B cell (primary cell): ENCODE measurements at regions not wholly inside any gene's neighbourhood (a gene's known extent, or its start where the extent isn't known, plus 50 kb on each side); places are given as distances from the start of the nearest gene placed in this dataset.

ENCODE experiments used
- EZH2 ChIP-seq: IDR thresholded peaks from 2 replicates; pipeline ENCODE4 v1.6.1; 2012; ENCODE audit warnings: borderline replicate concordance, low read depth, mild to moderate bottlenecking, moderate library complexity, low read length; ENCODE audit not compliant: insufficient read depth, poor library complexity, severe bottlenecking
- TF ChIP-seq, protein P1 (sequence below): fragments of 200-600 bp; IDR thresholded peaks from one replicate; pipeline ENCODE4 v1.8.0; 2022; ENCODE audit warnings: antibody characterized with exemption, mild to moderate bottlenecking

DNA sequence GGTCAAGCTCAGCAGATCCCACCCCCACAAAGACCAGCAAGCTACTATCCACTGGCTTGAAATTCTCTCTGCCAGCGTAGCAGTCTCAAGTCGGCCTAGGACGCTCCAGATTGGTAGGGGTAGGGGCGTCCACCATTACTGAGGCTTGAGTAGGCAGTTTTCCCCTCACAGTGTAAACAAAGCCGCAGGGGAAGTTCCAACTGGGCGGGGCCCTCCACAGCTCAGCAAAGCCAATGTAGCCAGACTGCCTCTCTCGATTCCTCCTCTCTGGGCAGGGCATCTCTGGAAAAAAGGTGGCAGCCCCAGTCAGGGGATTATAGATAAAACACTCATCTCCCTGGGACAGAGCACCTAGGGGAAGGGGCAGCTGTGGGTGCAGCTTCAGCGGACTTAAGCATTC lies 1064.9 kb upstream of the TENM4 start:
- TF ChIP-seq, protein P1, sequence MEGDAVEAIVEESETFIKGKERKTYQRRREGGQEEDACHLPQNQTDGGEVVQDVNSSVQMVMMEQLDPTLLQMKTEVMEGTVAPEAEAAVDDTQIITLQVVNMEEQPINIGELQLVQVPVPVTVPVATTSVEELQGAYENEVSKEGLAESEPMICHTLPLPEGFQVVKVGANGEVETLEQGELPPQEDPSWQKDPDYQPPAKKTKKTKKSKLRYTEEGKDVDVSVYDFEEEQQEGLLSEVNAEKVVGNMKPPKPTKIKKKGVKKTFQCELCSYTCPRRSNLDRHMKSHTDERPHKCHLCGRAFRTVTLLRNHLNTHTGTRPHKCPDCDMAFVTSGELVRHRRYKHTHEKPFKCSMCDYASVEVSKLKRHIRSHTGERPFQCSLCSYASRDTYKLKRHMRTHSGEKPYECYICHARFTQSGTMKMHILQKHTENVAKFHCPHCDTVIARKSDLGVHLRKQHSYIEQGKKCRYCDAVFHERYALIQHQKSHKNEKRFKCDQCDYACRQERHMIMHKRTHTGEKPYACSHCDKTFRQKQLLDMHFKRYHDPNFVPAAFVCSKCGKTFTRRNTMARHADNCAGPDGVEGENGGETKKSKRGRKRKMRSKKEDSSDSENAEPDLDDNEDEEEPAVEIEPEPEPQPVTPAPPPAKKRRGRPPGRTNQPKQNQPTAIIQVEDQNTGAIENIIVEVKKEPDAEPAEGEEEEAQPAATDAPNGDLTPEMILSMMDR: no peak
- no peak for TF ChIP-seq EZH2
